ENCODE measurements at regions not wholly inside any gene's neighbourhood (a gene's known extent, or its start where the extent isn't known, plus 50 kb on each side); places are given as distances from the start of the nearest gene placed in this dataset.

DNA sequence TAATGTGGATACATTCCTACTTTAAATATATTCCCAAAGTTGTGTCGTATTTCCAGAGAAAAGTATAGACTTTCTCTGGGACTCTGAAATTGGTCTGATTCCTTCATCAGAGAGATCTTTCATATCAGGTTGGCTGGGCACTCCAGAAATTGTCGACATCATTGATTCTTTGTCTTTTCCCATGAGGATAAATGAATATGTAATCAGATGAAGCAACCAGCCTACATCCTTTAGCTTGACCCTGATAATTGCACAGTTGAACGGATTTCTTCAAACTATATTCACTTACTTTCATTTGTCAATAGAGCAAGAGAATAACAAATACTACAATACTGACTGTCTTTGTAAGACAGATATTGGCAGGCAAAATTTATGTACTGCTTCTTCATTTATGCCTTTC lies 680.2 kb upstream of the LRRTM4 start:
- DNase-seq (ENCODE audit: low read depth), result no peak
- no peak for TF ChIP-seq CTCF (conservative IDR thresholded peaks at IDR 0.05; ENCODE audit: low read depth, low read length)
- no peak overlapping the region for H3K4me3 ChIP-seq (ENCODE audit: low read depth, low read length)

GRCh38 chr2:78202986-78203670 lies 681.0 kb upstream of the LRRTM4 start:
- no peak for TF ChIP-seq CTCF (conservative IDR thresholded peaks at IDR 0.05; ENCODE audit: low read depth, low read length)
- no peak for DNase-seq (ENCODE audit: low read depth)
- H3K4me3 ChIP-seq (ENCODE audit: low read depth, low read length), result no peak overlapping the region

DNA sequence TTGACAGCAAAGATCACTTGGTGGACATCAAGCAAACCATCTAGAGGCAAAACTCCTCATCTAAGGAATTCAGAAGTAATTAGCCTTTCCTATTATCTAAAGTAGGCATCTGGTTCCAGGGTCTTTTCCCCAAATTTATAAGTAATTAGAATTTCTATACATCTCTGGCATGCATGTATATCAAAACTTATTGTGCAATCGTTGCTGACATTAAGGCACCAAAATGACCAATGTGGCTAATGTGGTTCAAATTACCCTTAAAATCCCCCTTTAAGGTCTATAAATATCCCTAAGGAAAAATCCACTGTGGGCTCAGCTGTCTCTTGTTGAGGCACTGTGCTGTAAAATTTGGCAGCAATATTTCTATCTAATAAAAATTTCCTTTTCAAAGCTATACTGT lies 695.9 kb upstream of the LRRTM4 start:
- no peak for TF ChIP-seq CTCF (conservative IDR thresholded peaks at IDR 0.05; ENCODE audit: low read depth, low read length)
- H3K4me3 ChIP-seq (ENCODE audit: low read depth, low read length), result no peak overlapping the region
- no peak for DNase-seq (ENCODE audit: low read depth)

- DNase-seq (ENCODE audit: low read depth), result no peak
- no peak for TF ChIP-seq CTCF (conservative IDR thresholded peaks at IDR 0.05; ENCODE audit: low read depth, low read length)
- H3K4me3 ChIP-seq (ENCODE audit: low read depth, low read length), result no peak overlapping the region
Observed at GRCh38 chr2:78237704-78238103, 715.5 kb upstream of the LRRTM4 start.

DNA sequence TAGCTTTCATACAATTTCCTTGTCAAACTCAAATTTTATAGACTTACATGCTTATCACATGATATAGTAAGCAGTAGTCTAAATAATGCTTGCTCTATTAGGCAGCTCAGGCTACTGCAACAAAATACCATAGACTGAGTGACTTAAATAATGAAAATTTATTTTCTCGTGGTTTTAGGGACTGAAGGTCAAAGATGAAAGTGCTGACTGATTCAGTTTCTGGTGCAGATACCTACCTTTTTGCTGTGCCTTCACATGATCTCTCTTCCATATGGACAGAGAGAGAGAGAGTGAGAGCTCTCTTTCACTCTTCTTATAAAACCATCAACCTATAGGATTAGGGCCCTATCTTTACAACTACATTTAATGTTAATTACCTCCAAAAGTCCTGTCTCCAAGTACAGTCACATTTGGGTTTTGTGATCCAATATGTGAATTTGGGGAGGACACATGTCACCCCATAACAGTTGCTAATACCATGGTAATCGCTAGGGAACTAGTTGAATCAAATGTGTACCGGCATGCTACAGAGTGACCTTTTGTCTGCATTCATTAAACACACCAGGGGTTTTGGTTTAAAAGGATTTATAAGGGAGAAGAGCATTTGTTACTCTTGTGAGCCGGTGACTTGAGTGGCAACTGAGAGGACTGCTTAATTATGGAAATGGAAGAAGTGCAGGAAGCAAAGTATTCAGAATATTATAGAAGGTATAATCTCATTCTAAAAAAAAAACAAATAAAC lies 723.4 kb upstream of the LRRTM4 start:
- H3K4me3 ChIP-seq (ENCODE audit: low read depth, low read length), result no peak overlapping the region
- TF ChIP-seq CTCF (conservative IDR thresholded peaks at IDR 0.05; ENCODE audit: low read depth, low read length), result no peak
- no peak for DNase-seq (ENCODE audit: low read depth)

DNA sequence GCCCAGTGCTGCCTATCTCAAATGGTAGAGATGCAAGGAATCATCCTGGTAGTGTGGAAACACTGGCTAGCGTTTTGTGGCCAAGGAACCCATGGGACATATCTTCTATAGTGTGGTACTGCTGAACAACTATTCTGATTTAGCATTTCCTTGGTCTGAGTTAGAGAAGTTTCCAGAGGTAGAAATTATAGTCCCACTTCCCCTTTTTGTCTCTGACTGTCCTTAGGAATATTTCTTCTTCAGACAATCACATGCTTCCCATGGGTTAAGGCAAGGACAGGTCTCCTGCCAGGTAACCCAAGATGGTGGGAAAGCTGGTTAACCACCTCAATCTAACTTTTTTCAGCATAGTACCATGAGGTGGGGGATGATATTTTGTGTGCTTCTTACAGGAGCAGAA lies 729.5 kb upstream of the LRRTM4 start:
- TF ChIP-seq CTCF (conservative IDR thresholded peaks at IDR 0.05; ENCODE audit: low read depth, low read length), result no peak
- no peak overlapping the region for H3K4me3 ChIP-seq (ENCODE audit: low read depth, low read length)
- no peak for DNase-seq (ENCODE audit: low read depth)

- H3K4me3 ChIP-seq (ENCODE audit: low read depth, low read length), result no peak overlapping the region
- no peak for DNase-seq (ENCODE audit: low read depth)
- no peak for TF ChIP-seq CTCF (conservative IDR thresholded peaks at IDR 0.05; ENCODE audit: low read depth, low read length)
Observed at GRCh38 chr2:78260861-78261260, 738.7 kb upstream of the LRRTM4 start.
